Dedifferentiated amniotic fluid mesenchymal stem cell (primary cell): ENCODE measurements at regions not wholly inside any gene's neighbourhood (a gene's known extent, or its start where the extent isn't known, plus 50 kb on each side); places are given as distances from the start of the nearest gene placed in this dataset.

Experiments
- DNase-seq: peaks from one replicate; pipeline ENCODE4 v3.0.0-alpha.2; 2016; ENCODE audit errors: extremely low spot score

- DNase-seq, result no peak
Measured at GRCh38 chr13:59607780-59608233, 555.9 kb downstream of the DIAPH3 start.

- no peak for DNase-seq
Measured at GRCh38 chr13:59609421-59609820, 554.3 kb downstream of the DIAPH3 start.
